ENCODE measurements at regions not wholly inside any gene's neighbourhood (a gene's known extent, or its start where the extent isn't known, plus 50 kb on each side); places are given as distances from the start of the nearest gene placed in this dataset.

DNA sequence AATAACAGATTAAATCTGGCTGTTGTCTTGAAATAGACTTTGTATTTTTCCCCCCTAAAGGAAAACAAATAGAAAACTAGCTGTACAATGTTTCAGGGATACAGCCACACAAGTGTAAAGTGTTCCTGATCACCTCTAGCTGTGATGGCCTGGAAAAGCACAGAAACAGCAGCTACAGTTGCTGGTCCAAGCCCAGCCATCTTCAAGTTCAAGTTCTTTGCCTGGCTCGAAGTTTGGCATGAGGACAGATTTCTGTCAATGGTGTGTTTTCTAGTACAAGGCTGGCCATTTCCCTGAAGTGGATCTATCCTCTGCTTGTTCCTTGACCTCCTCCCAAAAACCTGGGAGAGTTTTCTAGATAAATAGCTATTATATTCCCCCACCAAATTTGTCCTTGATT, 272.2 kb upstream of the ADRA1B start:
- DNase-seq: no peak
- Histone ChIP-seq H3K4me3 (ENCODE audit: insufficient read depth, low read depth, low read length) (no peak overlapping the region), H3K27me3 (ENCODE audit: control insufficient read depth, insufficient read depth, low read length) (no peaks in the 10 kb centered on the region), H3K36me3 (replicated peaks; ENCODE audit: control insufficient read depth, insufficient read depth, low read length) (no peaks in the 10 kb centered on the region)

DNA sequence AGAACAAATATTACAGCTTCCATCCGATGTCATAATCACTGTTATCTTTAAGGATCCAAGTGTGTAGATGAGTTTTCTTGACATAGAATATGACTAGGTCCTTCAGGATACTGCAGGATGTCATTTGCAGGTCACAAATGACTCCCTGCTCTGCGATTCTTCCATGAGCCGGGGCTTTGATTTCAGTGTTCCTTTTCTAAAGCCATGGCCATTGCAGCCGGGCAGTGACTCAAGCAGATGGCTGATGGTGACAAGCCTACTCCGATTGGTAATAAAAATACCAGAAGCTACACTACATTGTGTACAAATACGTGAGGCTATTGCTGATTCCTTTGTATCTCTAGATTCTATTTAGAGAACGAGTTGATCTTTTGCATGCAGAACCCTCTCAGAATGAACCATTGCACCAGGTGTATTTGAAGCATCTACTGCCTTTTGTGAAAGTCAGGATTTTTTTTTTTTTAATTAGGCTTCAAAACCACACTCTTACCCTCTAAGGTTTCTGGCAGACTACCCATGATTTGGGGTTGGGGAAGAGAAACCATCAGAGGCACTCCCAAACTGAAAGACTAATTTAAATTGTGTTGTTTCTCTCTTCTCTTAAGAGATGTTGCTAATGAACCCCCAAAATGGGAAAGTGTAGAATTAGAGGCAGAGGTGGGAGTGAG, 271.0 kb upstream of the ADRA1B start:
- DNase-seq: no peak
- no peaks in the 10 kb centered on the region for H3K27me3 ChIP-seq (ENCODE audit: control insufficient read depth, insufficient read depth, low read length)
- H3K36me3 ChIP-seq (replicated peaks; ENCODE audit: control insufficient read depth, insufficient read depth, low read length): no peaks in the 10 kb centered on the region
- no peak overlapping the region for H3K4me3 ChIP-seq (ENCODE audit: insufficient read depth, low read depth, low read length)

DNA sequence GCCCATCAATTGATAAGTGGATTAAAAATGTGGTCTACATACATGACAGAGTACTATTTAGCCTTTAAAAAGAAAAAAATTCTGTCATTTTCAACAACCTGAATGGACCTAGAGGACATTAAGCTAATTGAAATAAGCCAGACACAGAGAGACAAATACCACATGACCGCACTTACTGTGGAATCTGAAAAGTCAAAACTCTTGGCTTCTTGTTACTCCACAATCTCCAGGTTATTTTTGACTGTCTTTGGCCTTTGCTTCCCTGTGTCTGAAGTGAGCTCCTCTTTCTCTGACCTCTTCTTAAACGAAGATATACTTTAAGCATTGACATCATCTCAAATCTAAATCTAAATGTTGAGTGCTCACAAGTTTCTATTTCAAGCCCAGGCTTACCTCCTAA, 265.5 kb upstream of the ADRA1B start:
- Histone ChIP-seq H3K36me3 (replicated peaks; ENCODE audit: control insufficient read depth, insufficient read depth, low read length) (no peaks in the 10 kb centered on the region), H3K4me3 (ENCODE audit: insufficient read depth, low read depth, low read length) (no peak overlapping the region), H3K27me3 (ENCODE audit: control insufficient read depth, insufficient read depth, low read length) (no peaks in the 10 kb centered on the region)
- no peak for DNase-seq

DNA sequence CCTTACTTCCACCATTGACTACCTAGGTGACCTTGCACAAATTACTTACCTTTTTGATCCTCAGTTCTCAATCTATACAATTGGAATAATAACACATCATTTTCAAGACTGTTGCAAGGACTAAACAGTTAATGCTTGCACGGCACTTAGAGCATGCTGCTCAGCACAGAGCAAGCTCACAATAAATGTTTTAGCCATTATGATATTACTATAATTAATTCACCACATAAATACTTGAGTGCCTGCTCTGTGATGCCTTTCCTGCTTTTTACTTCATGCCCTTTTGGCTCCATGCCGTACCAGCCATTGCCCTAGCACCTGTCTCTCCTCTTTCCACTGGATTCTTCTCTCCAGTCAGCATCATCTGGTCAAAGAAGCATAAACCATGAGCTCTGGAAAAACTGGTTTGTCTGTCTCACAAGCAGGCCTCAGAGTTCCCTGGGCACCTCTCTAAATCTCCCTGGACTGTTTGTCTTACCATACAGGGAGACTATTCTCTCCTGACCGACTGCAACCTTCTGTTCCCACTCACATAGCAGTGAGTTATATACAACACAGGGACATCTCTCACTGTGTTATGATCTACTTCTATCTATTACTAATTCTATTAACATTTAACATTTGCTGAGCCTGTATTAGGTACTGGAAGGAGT, 260.4 kb upstream of the ADRA1B start:
- no peak for DNase-seq
- H3K4me3 ChIP-seq (ENCODE audit: insufficient read depth, low read depth, low read length): no peak overlapping the region
- H3K27me3 ChIP-seq (ENCODE audit: control insufficient read depth, insufficient read depth, low read length): no peaks in the 10 kb centered on the region

DNA sequence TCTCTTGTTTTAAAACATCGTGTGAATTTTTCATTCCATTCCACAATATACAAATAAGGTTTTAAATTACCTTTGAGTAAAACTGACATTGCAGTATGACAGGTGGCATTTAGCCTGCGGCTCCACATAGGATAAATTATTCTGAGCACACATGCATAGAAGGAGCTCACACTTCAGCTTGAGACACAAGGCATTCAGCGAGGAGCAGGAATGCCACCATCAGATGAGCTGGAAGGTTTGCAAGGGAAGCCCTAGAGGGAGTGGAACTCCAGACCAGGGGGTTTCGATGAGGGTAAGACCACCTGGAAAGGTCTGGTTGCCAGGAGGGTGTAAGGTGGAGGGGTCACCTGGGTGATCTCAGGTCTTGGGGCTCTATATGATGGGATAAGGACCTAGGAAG, 259.0 kb upstream of the ADRA1B start:
- H3K27me3 ChIP-seq (ENCODE audit: control insufficient read depth, insufficient read depth, low read length): no peaks in the 10 kb centered on the region
- H3K4me3 ChIP-seq (ENCODE audit: insufficient read depth, low read depth, low read length): no peak overlapping the region
- H3K36me3 ChIP-seq (replicated peaks; ENCODE audit: control insufficient read depth, insufficient read depth, low read length): no peaks in the 10 kb centered on the region
- DNase-seq: no peak

More for the DNA sequence above, 260.4 kb upstream of the ADRA1B start:
- H3K36me3 ChIP-seq (replicated peaks; ENCODE audit: control insufficient read depth, insufficient read depth, low read length): no peaks in the 10 kb centered on the region

DNA sequence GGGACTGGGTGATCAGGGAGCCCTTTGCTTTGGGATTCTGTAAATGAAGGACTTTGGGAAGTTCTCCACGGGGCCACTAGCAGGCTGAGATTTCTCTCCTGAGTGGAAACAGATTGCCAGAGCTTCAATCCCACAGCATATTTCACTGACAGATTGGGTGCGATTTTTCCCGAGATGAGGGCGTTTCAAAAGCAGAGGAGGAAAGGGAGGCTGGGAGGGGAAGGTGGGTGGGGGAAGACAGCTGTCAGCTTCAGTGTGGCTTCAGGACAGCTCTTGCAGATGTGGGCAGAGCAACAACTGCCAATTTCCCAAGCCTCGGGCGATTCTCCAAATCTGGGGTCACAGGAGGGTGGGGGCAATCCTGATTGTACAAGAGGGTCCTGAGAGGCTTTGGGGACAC, 258.5 kb upstream of the ADRA1B start:
- H3K4me3 ChIP-seq (ENCODE audit: insufficient read depth, low read depth, low read length): no peak overlapping the region
- H3K36me3 ChIP-seq (replicated peaks; ENCODE audit: control insufficient read depth, insufficient read depth, low read length): no peaks in the 10 kb centered on the region
- no peaks in the 10 kb centered on the region for H3K27me3 ChIP-seq (ENCODE audit: control insufficient read depth, insufficient read depth, low read length)
- no peak for DNase-seq

DNA sequence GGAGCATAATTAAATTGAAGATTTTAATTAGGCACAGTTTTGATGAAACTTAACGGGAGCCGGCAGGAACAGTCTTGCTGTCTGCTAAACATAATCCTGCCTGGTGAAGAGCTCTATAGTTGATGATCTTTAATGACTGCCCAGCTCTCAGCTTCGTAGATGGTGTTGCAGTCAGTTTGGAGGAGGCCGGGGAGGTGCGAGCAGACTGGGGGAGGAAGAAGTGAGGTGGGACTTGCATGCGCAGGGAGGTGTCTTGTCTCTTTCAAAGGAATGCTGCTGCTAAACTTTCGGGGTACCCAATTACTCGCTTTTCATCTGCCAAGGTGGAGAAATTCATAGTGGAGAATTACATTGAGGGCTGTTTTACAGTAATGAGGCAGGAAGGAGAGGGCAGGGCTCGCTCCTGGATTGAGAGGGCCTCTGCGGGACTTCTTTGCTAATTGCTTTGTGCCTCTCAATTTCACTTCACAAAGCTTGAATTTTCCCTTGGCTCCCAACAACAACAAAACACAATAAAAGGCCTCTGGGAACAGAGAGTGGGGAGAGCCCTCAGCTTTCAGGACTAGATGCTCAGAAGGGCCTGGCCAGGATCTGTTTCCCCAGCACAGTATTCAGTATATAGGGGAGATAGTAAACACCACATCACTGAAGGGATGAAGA, 257.9 kb upstream of the ADRA1B start:
- H3K27me3 ChIP-seq (ENCODE audit: control insufficient read depth, insufficient read depth, low read length): no peaks in the 10 kb centered on the region
- H3K36me3 ChIP-seq (replicated peaks; ENCODE audit: control insufficient read depth, insufficient read depth, low read length): no peaks in the 10 kb centered on the region
- no peak overlapping the region for H3K4me3 ChIP-seq (ENCODE audit: insufficient read depth, low read depth, low read length)
- no peak for DNase-seq

DNA sequence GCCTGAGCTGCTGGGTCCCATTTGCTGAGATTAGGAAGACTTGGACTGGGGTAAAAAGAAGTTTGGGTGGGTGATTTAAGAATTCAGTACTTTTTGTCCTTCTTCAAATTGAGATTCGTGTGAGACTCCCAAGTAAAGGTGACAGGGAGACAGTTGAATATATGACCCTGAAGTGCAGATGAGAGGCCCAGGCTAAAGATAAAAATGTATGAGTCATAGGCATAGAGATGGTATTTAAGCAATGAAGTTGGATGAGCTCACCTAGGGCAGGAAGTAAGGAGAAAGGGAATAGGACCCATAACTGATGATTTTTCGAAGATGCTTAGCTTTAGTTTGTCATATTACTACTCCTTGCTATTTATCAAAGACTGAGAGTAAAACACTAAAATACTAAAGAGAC, 255.9 kb upstream of the ADRA1B start:
- no peak for DNase-seq
- no peaks in the 10 kb centered on the region for H3K36me3 ChIP-seq (replicated peaks; ENCODE audit: control insufficient read depth, insufficient read depth, low read length)
- no peak overlapping the region for H3K4me3 ChIP-seq (ENCODE audit: insufficient read depth, low read depth, low read length)
- H3K27me3 ChIP-seq (ENCODE audit: control insufficient read depth, insufficient read depth, low read length): no peaks in the 10 kb centered on the region

DNA sequence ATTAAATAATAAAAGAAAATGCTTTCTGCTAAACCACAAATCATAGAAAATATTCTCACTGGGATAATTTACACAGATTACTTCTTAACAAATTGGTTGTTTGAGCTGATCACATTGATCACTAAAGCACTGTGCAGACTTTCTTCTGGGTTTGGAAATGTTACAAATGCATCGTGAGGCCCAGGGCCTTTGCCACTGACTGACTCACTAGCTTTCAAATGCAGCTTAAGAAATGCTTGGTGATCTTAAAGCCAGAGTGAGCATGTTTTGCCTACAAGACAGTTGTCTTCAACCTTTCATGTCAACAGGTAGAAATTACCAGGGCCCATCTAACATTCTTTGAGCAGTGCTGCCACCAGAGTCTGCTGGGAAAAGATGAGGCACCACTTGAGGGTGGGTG, 252.3 kb upstream of the ADRA1B start:
- H3K36me3 ChIP-seq (replicated peaks; ENCODE audit: control insufficient read depth, insufficient read depth, low read length): no peaks in the 10 kb centered on the region
- DNase-seq: no peak
- H3K27me3 ChIP-seq (ENCODE audit: control insufficient read depth, insufficient read depth, low read length): no peaks in the 10 kb centered on the region
- no peak overlapping the region for H3K4me3 ChIP-seq (ENCODE audit: insufficient read depth, low read depth, low read length)

DNA sequence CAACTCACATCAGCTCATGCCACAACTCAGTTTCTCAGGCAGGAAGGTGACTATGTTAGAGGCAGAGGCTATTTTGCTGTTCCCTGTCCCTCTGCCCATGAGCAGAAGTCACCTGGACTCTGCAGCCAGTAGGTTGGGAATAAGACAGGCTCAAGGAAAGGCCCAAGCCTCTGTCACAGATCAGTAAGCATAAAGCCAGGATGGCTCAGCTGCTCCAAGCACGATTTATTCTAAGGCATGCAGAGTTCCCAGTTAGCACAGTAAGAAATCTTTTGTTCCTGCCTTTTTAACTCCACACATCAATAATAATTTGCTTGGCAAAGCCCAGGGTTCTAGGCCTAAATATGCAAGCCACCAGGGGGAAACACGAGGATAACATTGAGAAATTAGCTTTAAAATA, 249.0 kb upstream of the ADRA1B start:
- DNase-seq: no peak

DNA sequence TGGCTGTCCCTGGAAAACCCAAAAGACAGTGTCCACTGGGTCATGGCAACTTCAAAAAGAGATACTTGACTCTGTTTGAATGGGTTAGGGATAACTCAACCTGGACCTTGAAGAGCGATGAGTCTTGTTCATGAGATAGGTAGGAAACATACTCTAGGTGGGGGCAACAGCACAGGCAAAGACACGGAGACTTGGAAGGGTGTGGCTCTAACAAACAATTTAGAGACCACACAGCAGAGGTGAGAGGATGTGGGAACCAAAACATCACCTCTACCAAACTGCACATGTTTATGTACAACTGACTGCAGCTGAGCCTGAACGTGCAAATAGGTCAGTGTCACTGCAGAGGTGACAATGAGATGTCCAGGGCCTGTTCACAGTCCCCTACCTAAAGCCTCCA, 247.7 kb upstream of the ADRA1B start:
- H3K36me3 ChIP-seq (replicated peaks; ENCODE audit: control insufficient read depth, insufficient read depth, low read length): no peaks in the 10 kb centered on the region
- H3K27me3 ChIP-seq (ENCODE audit: control insufficient read depth, insufficient read depth, low read length): no peaks in the 10 kb centered on the region
- no peak overlapping the region for H3K4me3 ChIP-seq (ENCODE audit: insufficient read depth, low read depth, low read length)
- DNase-seq: no peak

More for the DNA sequence above, 249.0 kb upstream of the ADRA1B start:
- Histone ChIP-seq H3K36me3 (replicated peaks; ENCODE audit: control insufficient read depth, insufficient read depth, low read length) (no peaks in the 10 kb centered on the region), H3K4me3 (ENCODE audit: insufficient read depth, low read depth, low read length) (no peak overlapping the region), H3K27me3 (ENCODE audit: control insufficient read depth, insufficient read depth, low read length) (no peaks in the 10 kb centered on the region)

DNA sequence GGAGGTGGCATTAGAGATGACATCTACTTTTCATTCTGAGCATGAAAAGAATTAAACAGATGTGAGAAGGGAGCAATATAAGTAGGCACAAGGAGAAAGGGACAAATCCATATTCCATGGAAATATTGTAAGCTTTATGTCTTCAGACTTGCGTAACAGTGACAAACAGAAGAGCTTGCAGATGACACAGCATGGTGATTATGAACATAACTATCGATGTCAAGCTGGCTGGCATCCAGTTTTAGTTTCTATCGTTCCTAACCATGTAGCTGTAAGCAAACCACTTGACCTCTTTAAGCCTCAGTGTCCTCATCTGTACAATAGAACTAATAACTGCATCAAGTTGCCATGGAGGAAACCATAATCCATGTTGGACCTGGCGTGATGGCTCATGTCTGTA, 246.7 kb upstream of the ADRA1B start:
- Histone ChIP-seq H3K27me3 (ENCODE audit: control insufficient read depth, insufficient read depth, low read length) (no peaks in the 10 kb centered on the region), H3K4me3 (ENCODE audit: insufficient read depth, low read depth, low read length) (no peak overlapping the region), H3K36me3 (replicated peaks; ENCODE audit: control insufficient read depth, insufficient read depth, low read length) (no peaks in the 10 kb centered on the region)
- no peak for DNase-seq

DNA sequence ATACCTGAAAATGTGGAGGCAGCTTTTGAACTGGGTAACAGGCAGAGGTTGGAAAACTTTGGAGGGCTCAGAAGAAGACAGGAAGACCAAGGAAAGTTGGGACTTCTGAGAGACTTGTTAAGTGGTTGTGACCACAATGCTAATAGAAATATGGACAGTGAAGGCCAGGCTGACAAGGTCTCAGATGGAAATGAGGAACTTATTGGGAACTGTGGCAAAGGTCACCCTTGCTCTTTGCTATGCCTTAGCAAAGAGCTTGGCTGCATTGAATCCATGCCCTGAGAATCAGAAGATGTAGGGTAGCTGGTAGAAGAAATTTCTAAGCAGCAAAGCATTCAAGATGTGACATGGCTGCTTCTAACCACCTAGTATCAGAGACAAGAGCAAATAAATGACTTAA, 244.4 kb upstream of the ADRA1B start:
- Histone ChIP-seq H3K4me3 (ENCODE audit: insufficient read depth, low read depth, low read length) (no peak overlapping the region), H3K36me3 (replicated peaks; ENCODE audit: control insufficient read depth, insufficient read depth, low read length) (no peaks in the 10 kb centered on the region), H3K27me3 (ENCODE audit: control insufficient read depth, insufficient read depth, low read length) (no peaks in the 10 kb centered on the region)
- DNase-seq: no peak

DNA sequence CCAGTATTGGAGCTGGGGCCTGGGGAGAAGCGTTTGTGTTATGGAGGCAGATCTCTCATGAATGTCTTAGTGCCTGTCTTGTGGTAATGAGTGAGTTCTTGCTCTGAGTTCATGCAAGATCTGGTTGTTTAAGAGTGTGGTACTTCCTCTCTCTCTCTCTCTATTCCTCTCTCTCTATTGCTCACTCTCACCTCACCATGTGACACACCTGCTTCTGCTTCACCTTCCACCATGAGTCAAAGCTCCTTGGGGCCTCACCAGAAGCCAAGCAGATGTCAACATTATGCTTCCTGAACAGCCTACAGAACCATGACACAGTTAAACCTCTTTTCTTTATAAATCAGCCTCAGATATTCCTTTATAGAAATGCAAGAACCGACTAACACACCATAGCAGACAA, 242.7 kb upstream of the ADRA1B start:
- DNase-seq: no peak
- Histone ChIP-seq H3K36me3 (replicated peaks; ENCODE audit: control insufficient read depth, insufficient read depth, low read length) (no peaks in the 10 kb centered on the region), H3K4me3 (ENCODE audit: insufficient read depth, low read depth, low read length) (no peak overlapping the region), H3K27me3 (ENCODE audit: control insufficient read depth, insufficient read depth, low read length) (no peaks in the 10 kb centered on the region)

DNA sequence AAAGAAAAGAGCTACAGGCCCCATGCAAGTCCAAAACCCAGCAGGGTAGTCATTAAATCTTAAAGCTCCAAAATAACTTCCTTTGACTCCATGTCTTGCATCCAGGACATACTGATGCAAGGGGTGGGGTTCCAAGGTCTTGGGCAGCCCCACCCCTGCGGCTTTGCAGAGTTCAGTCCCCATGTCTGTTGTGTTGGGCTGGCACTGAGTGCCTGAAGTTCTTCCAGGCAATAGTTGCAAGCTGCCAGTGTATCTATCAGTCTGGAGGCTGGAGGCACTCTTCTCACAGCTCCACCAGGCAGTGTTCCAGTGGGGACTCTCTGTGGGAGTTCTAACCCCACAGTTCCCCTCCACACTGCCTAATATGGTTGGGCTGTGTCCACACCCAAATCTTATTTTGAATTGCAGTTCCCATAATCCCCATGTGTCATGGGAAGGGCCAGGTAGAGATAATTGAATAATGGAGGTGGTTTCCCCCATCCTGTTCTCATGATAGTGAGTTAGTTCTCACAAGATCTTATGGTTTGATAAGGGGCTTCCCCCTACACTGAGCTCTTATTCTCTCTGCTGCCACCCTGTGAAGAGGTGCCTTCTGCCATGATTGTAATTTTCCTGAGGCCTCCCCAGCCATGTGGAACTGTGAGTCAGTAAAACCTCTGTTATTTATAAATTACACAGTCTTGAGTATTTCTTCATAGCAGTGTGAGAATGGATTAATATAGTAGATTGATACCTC, 237.5 kb upstream of the ADRA1B start:
- no peak overlapping the region for H3K4me3 ChIP-seq (ENCODE audit: insufficient read depth, low read depth, low read length)
- DNase-seq: no peak
- no peaks in the 10 kb centered on the region for H3K27me3 ChIP-seq (ENCODE audit: control insufficient read depth, insufficient read depth, low read length)
- no peaks in the 10 kb centered on the region for H3K36me3 ChIP-seq (replicated peaks; ENCODE audit: control insufficient read depth, insufficient read depth, low read length)

Data from H7 (cell line).